GM19455 (cell line): ENCODE measurements at regions not wholly inside any gene's neighbourhood (a gene's known extent, or its start where the extent isn't known, plus 50 kb on each side); places are given as distances from the start of the nearest gene placed in this dataset.

Source experiments
- ATAC-seq: cut with Tn5 transposase; IDR thresholded peaks from one replicate; pipeline ENCODE4 v1.9.1; 2021; ENCODE audit not compliant: unreplicated experiment

- ATAC-seq, result no peak
These were observed 500.0 kb upstream of the FRG1 start for GRCh38 chr4:189440716-189441115.

- ATAC-seq, result no peak
These were observed 497.3 kb upstream of the FRG1 start for GRCh38 chr4:189443341-189443740.

GRCh38 chr4:189445613-189446012, 495.1 kb upstream of the FRG1 start:
- no peak for ATAC-seq

GRCh38 chr4:189463734-189464133, 476.9 kb upstream of the FRG1 start:
- no peak for ATAC-seq

GRCh38 chr4:189494407-189494806, 446.3 kb upstream of the FRG1 start:
- no peak for ATAC-seq

GRCh38 chr4:189497516-189497915, 443.2 kb upstream of the FRG1 start:
- ATAC-seq, result no peak

GRCh38 chr4:189497996-189498395, 442.7 kb upstream of the FRG1 start:
- ATAC-seq, result no peak

- no peak for ATAC-seq
These were observed 442.2 kb upstream of the FRG1 start for GRCh38 chr4:189498457-189498856.

- ATAC-seq, result no peak
These were observed 441.0 kb upstream of the FRG1 start for GRCh38 chr4:189499696-189500095.

- ATAC-seq, result no peak
These were observed 439.7 kb upstream of the FRG1 start for GRCh38 chr4:189500970-189501369.

- no peak for ATAC-seq
These were observed 437.7 kb upstream of the FRG1 start for GRCh38 chr4:189502841-189503435.

GRCh38 chr4:189504220-189504619, 436.5 kb upstream of the FRG1 start:
- ATAC-seq, result no peak

GRCh38 chr4:189505380-189505779, 435.3 kb upstream of the FRG1 start:
- ATAC-seq, result no peak

GRCh38 chr4:189506080-189506479, 434.6 kb upstream of the FRG1 start:
- ATAC-seq, result no peak

GRCh38 chr4:189507060-189507459, 433.6 kb upstream of the FRG1 start:
- ATAC-seq, result no peak

GRCh38 chr4:189510601-189511000, 430.1 kb upstream of the FRG1 start:
- ATAC-seq, result no peak

GRCh38 chr4:189511581-189511980, 429.1 kb upstream of the FRG1 start:
- ATAC-seq, result no peak

GRCh38 chr4:189513421-189513820, 427.3 kb upstream of the FRG1 start:
- no peak for ATAC-seq

- no peak for ATAC-seq
These were observed 426.5 kb upstream of the FRG1 start for GRCh38 chr4:189514209-189514608.

- no peak for ATAC-seq
These were observed 423.8 kb upstream of the FRG1 start for GRCh38 chr4:189516902-189517301.

GRCh38 chr4:189519186-189519585, 421.5 kb upstream of the FRG1 start:
- ATAC-seq, result no peak

- no peak for ATAC-seq
These were observed 415.4 kb upstream of the FRG1 start for GRCh38 chr4:189525304-189525703.

- ATAC-seq, result no peak
These were observed 409.8 kb upstream of the FRG1 start for GRCh38 chr4:189530848-189531247.

- no peak for ATAC-seq
These were observed 407.1 kb upstream of the FRG1 start for GRCh38 chr4:189533603-189534002.
